Suprapubic skin (tissue), 3 donors: ENCODE measurements at regions not wholly inside any gene's neighbourhood (a gene's known extent, or its start where the extent isn't known, plus 50 kb on each side); places are given as distances from the start of the nearest gene placed in this dataset.

Source experiments
- EP300 ChIP-seq: sonication (generic); formaldehyde crosslinking; IDR thresholded peaks from one replicate; pipeline ENCODE4 v1.6.1; 2017; ENCODE audit warnings: antibody characterized with exemption
- TF ChIP-seq, protein P1 (sequence below), 2 donors: fragments of 200-600 bp in 1 of 2; fragments of 450-650 bp in 1 of 2; sonication (generic) in 1 of 2; IDR thresholded peaks; one replicate each; pipeline ENCODE4 v1.5.1; 2016 to 2019; ENCODE audit warnings: antibody characterized with exemption in 2 of 2, mild to moderate bottlenecking in 1 of 2, moderate library complexity in 1 of 2

DNA sequence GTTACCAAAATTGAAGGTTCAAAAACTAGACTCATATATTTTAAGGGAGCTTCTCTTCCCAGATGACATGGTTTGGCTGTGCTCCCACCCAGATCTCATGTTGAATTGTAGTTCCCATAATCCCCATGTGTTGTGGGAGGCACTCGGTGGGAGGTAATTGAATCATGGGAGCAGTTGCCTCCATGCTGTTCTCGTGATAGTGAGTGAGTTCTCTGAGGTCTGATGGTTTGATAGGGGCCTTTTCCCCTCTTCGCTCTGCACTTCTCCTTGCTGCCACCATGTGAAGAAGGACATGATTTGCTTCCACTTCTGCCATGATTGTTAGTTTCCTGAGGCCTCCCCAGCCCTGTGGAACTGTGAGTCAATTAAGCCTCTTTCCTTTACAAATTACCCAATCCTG, 140.1 kb downstream of the MAIP1 start:
- TF ChIP-seq, protein P1, sequence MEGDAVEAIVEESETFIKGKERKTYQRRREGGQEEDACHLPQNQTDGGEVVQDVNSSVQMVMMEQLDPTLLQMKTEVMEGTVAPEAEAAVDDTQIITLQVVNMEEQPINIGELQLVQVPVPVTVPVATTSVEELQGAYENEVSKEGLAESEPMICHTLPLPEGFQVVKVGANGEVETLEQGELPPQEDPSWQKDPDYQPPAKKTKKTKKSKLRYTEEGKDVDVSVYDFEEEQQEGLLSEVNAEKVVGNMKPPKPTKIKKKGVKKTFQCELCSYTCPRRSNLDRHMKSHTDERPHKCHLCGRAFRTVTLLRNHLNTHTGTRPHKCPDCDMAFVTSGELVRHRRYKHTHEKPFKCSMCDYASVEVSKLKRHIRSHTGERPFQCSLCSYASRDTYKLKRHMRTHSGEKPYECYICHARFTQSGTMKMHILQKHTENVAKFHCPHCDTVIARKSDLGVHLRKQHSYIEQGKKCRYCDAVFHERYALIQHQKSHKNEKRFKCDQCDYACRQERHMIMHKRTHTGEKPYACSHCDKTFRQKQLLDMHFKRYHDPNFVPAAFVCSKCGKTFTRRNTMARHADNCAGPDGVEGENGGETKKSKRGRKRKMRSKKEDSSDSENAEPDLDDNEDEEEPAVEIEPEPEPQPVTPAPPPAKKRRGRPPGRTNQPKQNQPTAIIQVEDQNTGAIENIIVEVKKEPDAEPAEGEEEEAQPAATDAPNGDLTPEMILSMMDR (IDR thresholded peaks at IDR 0.05) = no peak
- TF ChIP-seq EP300 = no peak
